ENCODE measurements at regions not wholly inside any gene's neighbourhood (a gene's known extent, or its start where the extent isn't known, plus 50 kb on each side); places are given as distances from the start of the nearest gene placed in this dataset.

GRCh38 chr16:79800016-79800608 lies 199.6 kb upstream of the MAF start (continued):
- TF ChIP-seq ZNF219 (CRISPR knock-in tag; IDR thresholded peaks at IDR 0.05; ENCODE audit: borderline replicate concordance) (no peak), MAX (CRISPR knock-in tag; IDR thresholded peaks at IDR 0.05) (no peak), ZNF416 (CRISPR knock-in tag; IDR thresholded peaks at IDR 0.05) (no peak), SP1 (CRISPR knock-in tag; conservative IDR thresholded peaks at IDR 0.05) (no peak), ETV6 (CRISPR knock-in tag; IDR thresholded peaks at IDR 0.05) (no peak), CTCF (IDR thresholded peaks at IDR 0.05) (no peak), CDX4 (CRISPR knock-in tag; IDR thresholded peaks at IDR 0.05; ENCODE audit: borderline replicate concordance) (no peak)

- H3K4me1 Mint-ChIP-seq, result peaks cover 23% of the 10 kb centered on the region
- CTCF ChIA-PET, result no interaction called here
- DNase-seq (ENCODE audit: low spot score) (no peak), ATAC-seq (no peak)
- POLR2A ChIA-PET, result no interaction called here
- H3K27ac Mint-ChIP-seq, result no peak overlapping the region
- no peaks in the 10 kb centered on the region for H3K36me3 Mint-ChIP-seq
- H3K9me3 Mint-ChIP-seq, result peaks cover 23% of the 10 kb centered on the region
- no peaks in the 10 kb centered on the region; the same call in 1 of the 2 replicates for H3K27me3 Mint-ChIP-seq (ENCODE audit: low read depth)
- no peak overlapping the region for H3K4me3 Mint-ChIP-seq
- TF ChIP-seq SP1 (CRISPR knock-in tag; conservative IDR thresholded peaks at IDR 0.05) (no peak), ATF1 (CRISPR knock-in tag; IDR thresholded peaks at IDR 0.05) (no peak), NR3C1 (CRISPR knock-in tag; conservative IDR thresholded peaks at IDR 0.05; ENCODE audit: low read depth) (no peak), AFF4 (CRISPR knock-in tag; IDR thresholded peaks at IDR 0.05; ENCODE audit: borderline replicate concordance) (no peak), E2F4 (CRISPR knock-in tag; IDR thresholded peaks at IDR 0.05; ENCODE audit: borderline replicate concordance, low read depth) (no peak), SOX15 (CRISPR knock-in tag; IDR thresholded peaks at IDR 0.05) (no peak), PREB (CRISPR knock-in tag; IDR thresholded peaks at IDR 0.05; ENCODE audit: borderline replicate concordance) (no peak), NFATC4 (CRISPR knock-in tag; IDR thresholded peaks at IDR 0.05) (no peak)
These were observed 198.0 kb upstream of the MAF start for GRCh38 chr16:79798416-79799053.

Data from WTC11 (cell line).